ENCODE measurements at regions not wholly inside any gene's neighbourhood (a gene's known extent, or its start where the extent isn't known, plus 50 kb on each side); places are given as distances from the start of the nearest gene placed in this dataset.

DNA sequence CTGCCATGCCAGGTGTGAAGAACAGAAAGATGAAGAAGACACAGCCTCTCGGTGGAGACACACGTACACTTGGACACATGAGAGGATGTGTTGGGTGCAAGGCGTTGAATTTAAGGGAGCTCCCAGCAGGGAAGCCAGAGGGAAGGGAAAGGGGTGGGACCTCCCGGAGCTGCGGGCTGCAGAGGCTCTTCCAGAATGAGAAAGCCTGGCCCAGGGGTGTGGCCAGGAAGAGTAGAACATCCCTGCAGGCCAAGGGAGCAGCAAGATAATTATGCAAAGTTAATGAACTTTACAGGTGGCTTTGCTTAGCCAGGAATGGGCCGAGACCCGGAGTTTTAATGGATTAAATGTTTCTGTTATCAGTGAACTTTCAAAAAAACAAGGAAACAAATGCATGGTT lies 270.3 kb downstream of the KLF6 start:
- no peak for DNase-seq (ENCODE audit: low spot score)

DNA sequence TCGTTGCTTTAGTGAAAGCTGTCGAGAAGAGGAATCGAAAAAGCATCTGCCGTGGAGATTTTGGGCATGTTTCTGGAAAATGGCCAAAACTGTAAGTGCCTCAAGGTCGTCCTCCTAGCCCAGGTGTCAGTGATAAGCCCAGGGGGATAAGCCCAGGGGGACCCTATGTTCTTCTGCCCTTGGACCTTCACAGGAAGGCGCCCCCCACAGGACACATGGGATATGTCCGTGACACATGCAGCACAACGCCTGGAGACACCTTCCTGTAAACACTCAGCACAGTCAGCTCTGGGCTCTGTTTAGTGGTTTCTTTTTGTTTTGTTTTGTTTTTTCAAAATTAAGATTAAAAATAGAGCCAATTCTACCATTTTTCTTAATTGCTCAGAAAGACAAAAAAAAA lies 272.7 kb downstream of the KLF6 start:
- no peak for DNase-seq (ENCODE audit: low spot score)

DNA sequence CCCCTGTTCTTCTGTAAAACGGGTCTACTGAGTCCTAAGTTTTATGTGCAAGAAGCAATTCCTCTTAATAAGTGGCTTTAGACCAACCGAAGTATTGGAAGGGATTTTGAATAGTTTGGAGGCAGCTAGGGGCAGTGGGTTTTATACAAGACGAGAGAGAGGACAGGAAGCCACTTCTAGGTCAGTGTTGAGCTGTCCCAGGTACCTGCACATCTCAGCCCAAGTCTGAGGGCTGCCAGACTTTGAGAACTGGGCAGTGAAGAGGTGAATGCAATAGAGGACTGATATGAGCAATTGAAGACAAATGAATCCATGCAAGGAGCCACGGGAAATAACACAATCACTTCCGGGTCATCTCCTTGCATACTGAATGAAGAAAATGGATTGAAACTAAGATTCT lies 273.5 kb downstream of the KLF6 start:
- DNase-seq (ENCODE audit: low spot score): no peak

DNA sequence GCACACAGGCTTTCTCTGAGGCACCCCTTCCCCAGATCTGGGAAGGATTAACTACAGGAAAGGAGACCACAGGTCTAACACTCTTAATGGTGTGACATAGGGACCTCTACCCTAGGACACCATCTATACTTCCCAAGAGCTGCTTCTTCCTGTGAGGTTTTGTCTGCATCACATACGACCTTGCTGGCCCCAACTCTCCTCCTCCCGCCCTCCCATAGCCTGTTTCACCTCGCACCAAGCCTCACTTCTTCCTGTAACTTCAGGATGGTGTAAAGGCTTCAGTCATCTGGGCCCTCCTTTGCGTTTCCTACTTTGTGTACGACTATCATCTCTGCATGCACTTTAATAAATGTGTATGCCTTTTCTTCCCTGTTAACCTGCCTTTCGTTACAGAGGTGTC lies 274.3 kb downstream of the KLF6 start:
- no peak for DNase-seq (ENCODE audit: low spot score)

DNA sequence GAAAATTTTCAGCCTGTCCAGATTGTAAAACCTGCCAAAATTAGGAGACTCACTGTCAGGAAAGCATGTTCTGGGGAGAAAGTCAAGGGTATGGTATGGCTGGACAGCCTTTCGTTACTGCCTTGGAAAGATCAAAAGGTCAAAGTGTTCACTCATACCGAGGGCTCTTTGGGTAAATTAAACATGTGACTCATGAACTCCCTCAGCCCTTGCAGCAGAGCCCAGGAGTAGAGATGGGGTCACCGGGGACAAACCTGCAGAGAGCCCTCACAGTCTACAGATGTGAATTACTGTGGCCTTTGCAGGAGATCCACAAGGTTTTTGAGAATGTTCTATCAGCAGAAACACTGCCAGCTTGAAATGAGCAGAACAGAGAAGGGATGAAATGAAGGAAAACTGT lies 275.7 kb downstream of the KLF6 start:
- DNase-seq (ENCODE audit: low spot score): no peak

DNA sequence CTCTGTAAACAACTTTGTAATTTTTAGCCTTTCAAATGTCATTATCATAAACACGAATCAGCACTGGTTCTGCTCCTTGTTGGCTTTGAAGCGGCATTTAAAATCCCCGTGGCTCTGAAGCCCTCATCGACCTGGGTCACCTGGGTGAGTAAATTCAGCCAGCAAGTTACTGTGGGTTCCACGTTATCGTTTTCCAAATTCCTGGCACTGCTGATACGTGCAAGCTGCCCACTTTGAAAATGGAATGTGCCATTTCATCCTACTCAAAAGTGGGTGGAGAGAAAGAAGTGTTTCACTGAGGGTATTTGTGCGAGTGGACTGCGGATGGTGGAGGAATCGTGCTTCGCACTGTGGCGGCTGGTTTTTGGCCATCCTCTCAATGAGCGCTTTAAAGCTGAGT lies 281.7 kb downstream of the KLF6 start:
- DNase-seq (ENCODE audit: low spot score): no peak

DNA sequence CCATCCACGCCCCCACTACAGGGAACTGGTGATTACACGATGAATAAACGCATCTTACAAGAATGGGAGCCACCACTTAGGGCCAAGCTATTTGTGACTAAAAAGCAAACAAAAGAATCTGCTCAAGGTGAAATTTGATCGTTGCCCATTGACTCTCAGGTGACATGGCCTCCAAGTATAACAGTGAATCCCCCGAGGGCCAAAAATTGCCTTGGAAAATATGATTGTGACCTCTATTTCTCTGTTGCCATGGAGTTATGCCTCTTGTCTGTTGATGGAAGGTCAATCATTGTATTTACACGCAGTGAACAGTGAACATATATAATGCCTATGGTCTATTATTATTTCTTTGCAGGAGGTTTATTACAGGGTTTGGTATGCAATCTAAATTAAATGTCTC lies 282.3 kb downstream of the KLF6 start:
- no peak for DNase-seq (ENCODE audit: low spot score)

DNA sequence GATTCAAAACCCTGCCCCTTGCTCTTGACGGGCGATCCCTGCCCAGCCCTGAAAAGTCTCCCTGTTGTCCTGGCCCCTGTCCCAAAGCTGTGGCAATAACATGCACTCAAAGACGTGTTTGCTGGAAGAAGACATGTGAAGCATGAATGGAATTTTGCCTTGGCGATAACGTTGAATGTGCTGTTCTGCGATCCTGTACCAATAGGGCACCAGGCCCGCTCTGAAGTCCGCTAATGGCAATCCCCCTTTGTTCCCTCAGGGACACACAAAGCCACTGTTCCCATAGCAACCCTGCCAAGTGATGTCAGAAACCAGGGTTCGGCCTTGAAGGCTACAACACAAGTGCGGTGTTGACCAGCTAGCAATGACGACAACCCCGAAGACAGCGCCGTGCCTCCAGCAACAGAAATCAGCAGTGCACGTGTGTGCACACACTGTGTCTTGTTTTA lies 284.6 kb downstream of the KLF6 start:
- peak; percentile 76 for DNase-seq (ENCODE audit: low spot score)

DNA sequence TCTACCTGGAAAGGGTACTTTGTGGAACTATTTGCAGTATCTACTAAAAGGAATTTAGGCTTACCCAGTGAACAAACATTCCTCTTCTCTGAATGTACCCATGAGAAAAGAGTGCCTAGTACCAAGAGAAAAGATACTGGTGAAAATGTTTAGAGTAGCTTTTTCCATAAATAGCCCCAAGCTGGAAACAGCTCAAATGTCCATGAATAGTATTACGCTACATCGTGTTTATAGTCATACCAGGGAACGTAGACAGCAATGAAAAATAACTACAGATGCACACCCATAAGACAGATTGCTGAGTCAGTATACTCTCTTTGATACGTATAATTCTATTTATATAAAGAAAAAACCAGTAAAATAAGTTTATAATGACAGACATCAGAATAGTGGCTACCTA lies 285.9 kb downstream of the KLF6 start:
- DNase-seq (ENCODE audit: low spot score): no peak

DNA sequence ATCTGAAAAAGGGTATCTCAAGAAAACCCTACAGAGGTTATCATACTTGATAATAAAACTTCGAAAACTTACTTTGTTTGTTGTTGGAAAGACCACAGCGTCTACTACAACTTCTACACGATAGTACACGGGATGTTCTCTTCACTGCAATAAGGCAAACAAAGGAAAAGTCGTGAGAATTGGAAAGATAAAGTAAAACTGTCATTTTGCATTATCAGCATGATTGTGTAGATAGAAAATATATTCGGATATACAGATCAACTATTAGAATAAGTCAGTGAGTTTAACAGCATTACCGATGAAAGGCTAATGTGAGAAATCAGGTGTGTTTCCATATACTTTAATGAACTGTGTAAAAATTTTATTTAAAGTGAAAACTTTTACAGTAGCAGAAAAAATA lies 287.4 kb downstream of the KLF6 start:
- no peak for DNase-seq (ENCODE audit: low spot score)

DNA sequence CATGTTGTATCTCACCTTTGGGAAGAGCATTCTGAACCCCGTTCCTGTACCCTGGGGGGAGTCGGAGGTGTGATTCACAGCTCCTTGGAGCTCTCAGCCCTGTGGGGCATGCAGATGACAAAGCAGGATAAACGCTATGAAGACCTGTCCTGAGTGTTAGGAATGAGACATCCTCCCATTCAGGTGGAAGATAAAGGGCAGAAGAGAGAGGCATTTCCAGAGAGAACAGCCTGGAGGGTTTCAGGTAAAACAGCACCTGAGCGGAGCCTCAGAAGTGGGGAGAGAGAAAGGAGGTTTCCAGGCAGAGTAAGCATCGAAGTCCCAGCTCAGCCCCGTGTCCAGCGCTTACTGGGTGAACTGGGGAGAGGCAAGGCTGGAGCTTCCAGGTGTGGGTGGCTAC lies 288.9 kb downstream of the KLF6 start:
- DNase-seq (ENCODE audit: low spot score): no peak

DNA sequence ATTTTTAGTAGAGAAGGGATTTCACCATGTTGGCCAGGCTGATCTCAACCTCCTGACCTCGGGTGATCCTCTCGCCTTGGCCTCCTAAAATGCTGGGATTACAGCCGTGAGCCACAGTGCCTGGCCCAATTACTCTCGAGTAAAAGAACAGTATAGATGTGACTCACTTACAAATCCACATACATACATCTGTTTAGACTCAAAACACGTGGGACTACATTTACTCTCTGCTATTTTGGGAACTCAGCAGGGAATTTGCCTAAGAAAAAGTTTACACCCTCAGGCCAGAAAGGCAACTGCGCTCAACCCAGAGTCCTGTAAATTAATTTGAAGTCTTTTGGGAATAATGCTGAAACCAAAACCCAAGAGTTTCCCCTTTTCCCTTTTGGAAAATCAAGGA lies 289.7 kb downstream of the KLF6 start:
- DNase-seq (ENCODE audit: low spot score): no peak

DNA sequence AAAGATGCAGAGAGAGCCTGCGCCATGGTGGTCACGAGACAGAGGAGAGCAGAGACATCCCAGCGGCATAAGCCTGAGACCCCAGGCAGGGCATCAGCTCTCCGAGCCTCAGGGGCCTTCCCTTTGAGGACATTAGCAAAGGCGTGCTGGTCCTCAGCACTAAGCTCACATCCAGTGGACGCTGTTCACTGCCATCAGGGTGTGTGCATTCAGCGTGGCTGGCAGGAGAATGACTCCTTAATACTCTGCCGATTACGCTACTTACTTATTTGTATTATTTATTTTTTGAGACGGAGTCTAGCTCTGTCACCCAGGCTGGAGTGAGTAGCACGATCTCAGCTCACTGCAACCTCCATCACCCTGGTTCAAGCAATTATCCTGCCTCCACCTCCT lies 290.2 kb downstream of the KLF6 start:
- DNase-seq (ENCODE audit: low spot score): no peak

DNA sequence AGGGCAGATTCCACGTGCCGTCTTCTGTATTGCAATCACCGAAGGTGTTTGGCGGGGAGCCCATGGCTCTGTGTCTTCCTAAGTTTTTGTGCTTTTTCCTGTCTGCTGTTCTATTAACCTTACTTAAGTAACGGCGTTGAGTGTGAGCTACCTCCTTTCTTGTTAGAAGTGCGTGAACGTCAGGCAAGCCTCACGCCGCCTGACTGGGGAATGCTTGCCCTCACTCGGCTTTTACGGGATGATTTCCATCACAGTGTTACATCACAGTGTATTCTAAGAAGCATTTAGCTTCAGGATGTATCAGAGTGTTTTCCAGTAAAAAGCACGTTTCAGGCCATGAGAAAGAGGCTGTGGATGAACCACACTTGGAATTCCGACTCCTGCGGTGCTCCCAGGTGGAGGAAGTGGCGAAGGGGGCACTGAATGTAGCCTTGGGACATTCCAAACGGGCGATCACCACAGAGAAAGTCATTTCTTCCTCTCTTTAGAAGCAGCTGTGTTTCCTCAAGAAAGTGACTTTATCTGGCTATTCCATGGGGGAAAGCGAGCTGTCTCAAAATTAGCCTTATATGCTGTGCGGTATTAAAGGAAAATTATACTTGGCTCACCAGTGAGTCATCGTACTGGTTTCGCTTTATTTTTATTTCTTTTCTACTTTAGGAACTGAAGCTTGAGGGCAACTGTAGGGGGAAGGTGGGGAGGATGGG lies 290.7 kb downstream of the KLF6 start:
- DNase-seq (ENCODE audit: low spot score): no peak

DNA sequence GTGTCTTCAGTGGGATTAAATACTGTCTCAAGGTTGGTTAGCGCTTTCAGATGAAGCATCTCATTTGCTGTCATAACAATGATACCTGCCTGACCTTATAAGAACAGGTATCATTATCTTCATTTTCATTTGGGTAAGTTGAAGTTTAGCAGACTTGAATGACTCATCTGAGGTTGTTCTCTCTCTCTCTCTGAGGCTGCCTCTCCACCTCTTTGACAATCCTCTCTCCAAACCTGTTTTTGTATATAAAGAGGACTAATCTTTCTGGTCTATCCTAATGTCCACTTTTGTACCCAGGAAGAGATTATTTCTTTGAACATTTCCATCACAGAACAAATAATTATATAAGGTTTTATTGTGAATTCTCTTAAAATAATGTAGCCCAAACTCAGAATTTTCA lies 291.4 kb downstream of the KLF6 start:
- DNase-seq (ENCODE audit: low spot score): no peak

DNA sequence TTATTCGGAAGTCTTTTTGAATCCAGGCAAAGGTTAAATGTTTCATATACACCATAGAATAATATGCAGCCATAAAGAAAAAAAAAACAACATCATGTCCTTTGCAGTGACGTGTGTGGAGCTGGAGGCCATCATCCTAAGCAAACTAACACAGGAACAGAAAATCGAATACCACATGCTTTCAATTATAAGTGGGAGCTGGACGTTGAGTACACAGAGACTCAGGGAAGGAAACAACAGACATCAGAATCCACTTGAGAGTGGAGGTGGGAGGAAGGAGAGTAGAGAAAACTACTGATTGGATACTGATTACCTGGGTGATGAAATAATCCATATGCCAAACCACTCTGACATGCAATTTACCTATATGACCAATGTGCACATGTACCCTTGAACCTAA lies 293.4 kb downstream of the KLF6 start:
- no peak for DNase-seq (ENCODE audit: low spot score)

DNA sequence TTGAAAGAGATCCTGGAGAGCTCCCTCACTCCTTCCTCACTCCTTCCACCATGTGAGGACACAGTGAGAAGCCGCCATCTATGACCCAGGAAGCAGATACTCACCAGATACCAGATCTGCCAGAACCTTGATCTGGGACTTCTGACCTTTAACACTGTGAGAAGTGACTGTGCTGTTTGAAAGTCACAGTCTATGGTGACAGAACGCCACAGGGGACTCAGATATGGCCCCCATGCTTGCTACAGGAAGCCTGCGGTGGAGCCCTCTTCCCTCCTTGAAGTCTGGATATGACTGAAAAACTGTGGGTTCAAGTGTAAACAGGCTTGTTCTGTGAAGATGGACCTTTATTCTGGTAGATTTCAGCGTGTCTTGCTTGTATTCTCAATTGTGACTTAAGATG lies 297.8 kb downstream of the KLF6 start:
- DNase-seq (ENCODE audit: low spot score): no peak

DNA sequence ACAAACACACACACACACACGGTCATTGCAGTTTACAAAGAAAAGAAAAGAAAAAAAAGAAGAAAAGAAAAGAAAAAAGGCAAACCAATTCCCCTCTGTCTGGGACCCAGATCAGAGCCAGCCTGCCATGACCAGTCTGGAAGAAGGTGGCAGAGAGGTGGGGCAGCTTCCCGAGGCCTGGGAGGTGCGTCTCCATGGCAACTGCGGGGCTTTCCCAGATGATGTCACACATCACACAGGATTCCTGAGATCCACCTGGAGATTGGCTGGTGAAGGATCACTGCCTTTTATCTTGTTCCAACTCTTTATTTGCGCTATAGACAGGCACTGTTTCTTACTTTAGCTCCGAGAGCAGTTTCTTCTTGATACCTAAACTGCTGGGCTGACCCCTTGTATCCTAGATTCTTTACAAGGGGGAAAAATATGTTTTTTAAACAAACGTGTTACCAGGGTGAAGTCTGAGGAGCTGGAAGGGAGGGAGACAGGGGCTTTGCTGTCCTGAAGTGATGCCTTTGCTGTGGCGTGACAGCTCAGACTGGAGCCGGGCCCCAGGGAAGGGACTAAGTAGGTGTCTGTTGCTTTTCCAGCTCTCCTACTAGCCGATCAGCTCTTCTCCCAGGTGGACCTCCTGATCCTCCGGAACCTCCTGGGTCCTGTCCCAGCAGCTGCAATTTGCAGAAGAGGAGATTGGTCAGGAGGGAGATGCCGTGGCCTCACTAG lies 298.5 kb downstream of the KLF6 start:
- no peak for DNase-seq (ENCODE audit: low spot score)

DNA sequence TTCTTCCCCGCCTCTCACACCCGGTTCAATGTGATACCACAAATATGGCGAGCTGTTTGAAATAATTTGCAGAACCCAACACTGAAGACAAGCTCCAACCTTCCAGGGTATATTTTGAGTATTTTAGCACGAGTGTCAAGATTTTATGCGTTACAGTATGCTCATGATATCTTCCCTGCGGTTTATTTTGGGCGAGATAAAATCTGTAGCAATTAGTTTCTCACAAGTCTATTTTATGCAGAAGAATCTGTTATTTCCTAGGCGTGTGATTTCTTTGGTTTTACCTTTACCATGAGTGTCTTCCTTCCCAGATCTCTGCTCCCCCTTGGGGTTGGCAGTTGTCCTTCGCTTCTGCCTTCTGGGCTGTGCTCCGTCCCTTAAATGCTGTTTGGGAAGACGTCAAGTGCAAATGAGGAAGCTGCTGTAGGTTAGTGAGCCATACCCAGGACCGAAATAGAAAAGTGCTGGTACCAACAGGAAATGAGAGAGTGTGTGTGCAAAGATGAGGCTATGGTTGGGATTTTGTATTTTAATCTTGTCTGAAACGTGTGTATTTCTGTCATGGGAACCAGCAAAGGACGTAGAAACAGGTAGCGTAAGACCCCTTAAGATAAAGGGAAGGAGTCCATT lies 299.8 kb downstream of the KLF6 start:
- no peak for DNase-seq (ENCODE audit: low spot score)

DNA sequence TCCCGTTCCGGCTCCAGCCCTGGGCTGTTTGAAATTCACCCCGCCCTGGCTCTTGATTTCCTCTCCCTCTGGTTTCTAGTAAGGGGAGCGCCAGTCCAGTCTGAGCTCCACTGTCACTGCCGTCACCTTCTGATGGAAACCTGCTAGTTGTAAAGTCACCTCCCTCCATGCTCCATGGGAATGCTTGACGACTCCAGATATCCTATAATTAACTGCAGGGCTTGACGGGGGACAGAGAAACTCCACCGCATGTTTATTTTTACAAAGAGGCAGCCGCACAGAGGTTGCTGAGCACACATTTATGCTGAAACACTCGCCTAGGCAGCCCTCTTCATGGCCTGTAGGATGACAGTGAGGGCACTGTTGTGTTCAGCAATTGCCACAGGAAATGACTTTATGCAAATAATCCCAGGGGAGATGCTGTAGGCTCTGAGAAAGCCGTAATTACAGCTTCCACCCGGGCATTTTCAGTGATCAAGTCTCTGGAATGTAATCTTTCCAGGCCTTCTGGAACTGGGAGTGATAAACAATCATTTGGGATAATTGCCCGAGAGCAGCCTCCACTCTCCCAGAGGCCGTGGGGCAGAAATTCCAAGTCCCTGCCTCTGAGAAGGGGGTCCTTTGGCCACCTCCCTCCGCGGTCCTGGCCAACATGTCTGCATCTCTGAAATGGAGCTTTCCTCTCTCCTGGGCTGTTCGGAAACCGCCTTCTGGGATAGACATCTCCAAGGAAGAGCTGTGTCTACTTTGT lies 300.5 kb downstream of the KLF6 start:
- DNase-seq (ENCODE audit: low spot score): peak; percentile 12

DNA sequence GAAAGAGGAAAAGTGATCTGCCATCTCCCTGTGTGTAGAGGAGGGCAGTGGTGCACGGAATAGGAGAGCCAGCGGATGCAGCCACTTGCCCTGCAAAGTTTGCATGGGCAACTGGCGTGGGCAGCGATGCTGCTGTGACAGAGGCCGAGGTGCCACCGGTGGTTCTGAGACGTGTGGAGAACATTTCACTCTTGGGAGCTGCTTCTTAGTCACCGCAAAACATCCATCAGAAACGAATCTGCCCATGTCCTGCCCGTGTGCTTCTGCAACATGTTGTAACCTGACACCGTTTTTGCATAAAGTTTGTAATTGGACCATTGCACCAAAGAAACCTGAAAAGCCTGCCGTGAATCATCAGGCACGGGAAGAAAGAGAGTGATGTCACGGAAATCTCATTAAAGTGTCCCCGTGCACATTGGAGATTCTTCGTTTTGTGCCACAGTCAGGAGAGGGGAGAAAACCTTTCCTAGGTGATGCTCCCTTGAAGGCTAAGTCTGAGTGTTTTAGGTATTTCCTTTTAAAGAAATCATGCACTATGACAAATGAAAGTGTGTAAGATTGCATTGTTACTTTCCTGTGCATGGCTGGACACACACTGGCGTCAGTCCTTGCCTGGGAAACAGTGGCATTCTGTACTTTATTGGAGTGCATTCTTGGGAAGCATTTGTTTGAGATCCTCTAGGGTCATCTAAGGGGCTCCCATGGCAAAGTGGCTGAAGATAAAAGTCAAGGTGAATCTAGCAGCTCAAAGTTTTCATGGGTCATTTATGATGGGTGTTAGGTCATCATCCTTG lies 302.6 kb downstream of the KLF6 start:
- DNase-seq (ENCODE audit: low spot score): peak; percentile 80

DNA sequence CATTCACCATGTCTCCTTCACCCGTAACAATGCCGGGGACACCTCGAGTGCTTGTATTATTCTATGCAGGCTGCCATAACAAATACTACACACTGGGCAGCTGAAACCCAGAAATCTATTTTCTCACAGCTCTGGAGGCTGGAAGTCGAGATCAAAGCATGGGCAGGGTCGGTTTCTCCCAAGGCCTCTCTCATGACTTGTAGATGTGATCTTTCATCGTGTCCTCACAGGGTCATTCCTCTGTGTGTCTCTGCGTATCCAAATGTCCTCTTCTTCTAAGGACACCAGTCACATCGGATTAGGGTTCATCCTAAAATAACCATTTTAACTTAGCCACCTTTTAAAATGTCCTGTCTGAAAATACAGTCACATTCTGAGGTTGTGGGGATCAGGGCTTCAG lies 303.5 kb downstream of the KLF6 start:
- no peak for DNase-seq (ENCODE audit: low spot score)
